CD14-positive monocyte (primary cell): ENCODE measurements at regions not wholly inside any gene's neighbourhood (a gene's known extent, or its start where the extent isn't known, plus 50 kb on each side); places are given as distances from the start of the nearest gene placed in this dataset.

Source experiments
- DNase-seq, 3 donors: peaks; one replicate each; pipeline ENCODE4 v3.0.0-alpha.2; 2011 to 2022
- H2AFZ ChIP-seq: 2 replicates; pipeline ENCODE4 v1.6.0; 2012; ENCODE audit warnings: mild to moderate bottlenecking, low read depth, low read length, inconsistent platforms; ENCODE audit not compliant: insufficient read depth, poor library complexity, severe bottlenecking
- H3K27ac ChIP-seq, 2 donors: 1 replicate in 1 of 2; 2 replicates in 1 of 2; pipeline ENCODE4 v1.5.1; 2012 to 2013; ENCODE audit warnings: low read length in 2 of 2, control low read depth in 1 of 2, inconsistent platforms in 1 of 2, low read depth in 1 of 2, mild to moderate bottlenecking in 1 of 2
- H3K27me3 ChIP-seq, 2 donors: one replicate each; pipeline versions ENCODE4 v1.6.0 to v1.6.1; 2011 to 2013; ENCODE audit warnings: low read length in 2 of 2; ENCODE audit not compliant: control insufficient read depth in 2 of 2, insufficient read depth in 2 of 2
- H3K36me3 ChIP-seq, 2 donors: replicated peaks in 1 of 2; 1 replicate in 1 of 2; 2 replicates in 1 of 2; pipeline versions ENCODE4 v1.5.1 to v1.6.1; 2012 to 2013; ENCODE audit warnings: low read length in 2 of 2, control low read depth in 1 of 2, inconsistent platforms in 1 of 2, mild to moderate bottlenecking in 1 of 2; ENCODE audit not compliant: insufficient read depth in 2 of 2, control insufficient read depth in 1 of 2
- H3K4me1 ChIP-seq, 2 donors: 1 replicate in 1 of 2; 2 replicates in 1 of 2; pipeline versions ENCODE4 v1.5.1 to v1.6.1; 2012 to 2013; ENCODE audit warnings: low read length in 2 of 2, control low read depth in 1 of 2, inconsistent platforms in 1 of 2, mild to moderate bottlenecking in 1 of 2, moderate library complexity in 1 of 2; ENCODE audit not compliant: insufficient read depth in 2 of 2, control insufficient read depth in 1 of 2
- H3K4me2 ChIP-seq: replicated peaks from 2 replicates; pipeline ENCODE3; 2012; ENCODE audit warnings: low read length, moderate library complexity, mild to moderate bottlenecking; ENCODE audit not compliant: poor library complexity, severe bottlenecking; ENCODE audit errors: extremely low read depth
- H3K4me3 ChIP-seq, 3 experiments: fragments of 200-600 bp in 1 of 3; sonication (generic) in 1 of 3; replicated peaks in 1 of 3; 1 replicate in 2 of 3; 2 replicates in 1 of 3; pipeline ENCODE4 v1.5.1; 2011 to 2013; ENCODE audit warnings: low read length in 3 of 3, mild to moderate bottlenecking in 3 of 3, control low read depth in 2 of 3, low read depth in 2 of 3, inconsistent platforms in 1 of 3, moderate library complexity in 1 of 3
- H3K79me2 ChIP-seq: 2 replicates; pipeline ENCODE4 v1.6.0; 2012; ENCODE audit warnings: mild to moderate bottlenecking, control low read depth, inconsistent platforms, low read length, moderate library complexity; ENCODE audit not compliant: insufficient read depth
- H3K9ac ChIP-seq: 2 replicates; pipeline ENCODE4 v1.6.0; 2017; ENCODE audit warnings: low read length, mild to moderate bottlenecking; ENCODE audit not compliant: insufficient read depth, poor library complexity, severe bottlenecking
- H3K9me3 ChIP-seq, 2 donors: replicated peaks in 1 of 2; 1 replicate in 1 of 2; 2 replicates in 1 of 2; pipeline versions ENCODE4 v1.5.1 to v1.6.1; 2012 to 2013; ENCODE audit warnings: low read length in 2 of 2, control low read depth in 1 of 2; ENCODE audit not compliant: control insufficient read depth in 1 of 2, insufficient read depth in 1 of 2
- H4K20me1 ChIP-seq: 2 replicates; pipeline ENCODE4 v1.6.0; 2012; ENCODE audit warnings: mild to moderate bottlenecking, low read length, control low read depth, moderate library complexity; ENCODE audit not compliant: insufficient read depth
- H3K27ac Mint-ChIP-seq, 7 donors: one replicate each; pipeline ENCODE4 v1.8.0; 2020; ENCODE audit warnings: mild to moderate bottlenecking in 7 of 7, mixed read lengths in 7 of 7, moderate library complexity in 6 of 7, inconsistent platforms in 2 of 7
- H3K27me3 Mint-ChIP-seq, 3 donors: one replicate each; pipeline ENCODE4 v1.8.0; 2021 to 2022; ENCODE audit warnings: low read depth in 3 of 3, mild to moderate bottlenecking in 3 of 3, mixed read lengths in 3 of 3, moderate library complexity in 3 of 3, inconsistent platforms in 1 of 3
- H3K36me3 Mint-ChIP-seq, 2 donors: one replicate each; pipeline ENCODE4 v1.8.0; 2020; ENCODE audit warnings: mixed read lengths in 2 of 2, inconsistent platforms in 1 of 2, mild to moderate bottlenecking in 1 of 2
- H3K4me1 Mint-ChIP-seq: one replicate; pipeline ENCODE4 v1.8.0; 2020; ENCODE audit warnings: mild to moderate bottlenecking, mixed read lengths
- H3K4me3 Mint-ChIP-seq, 2 donors: one replicate each; pipeline ENCODE4 v1.8.0; 2020; ENCODE audit warnings: mild to moderate bottlenecking in 2 of 2, mixed read lengths in 2 of 2, moderate library complexity in 1 of 2
- H3K9me3 Mint-ChIP-seq, 7 donors: one replicate each; pipeline ENCODE4 v1.8.0; 2020 to 2022; ENCODE audit warnings: mixed read lengths in 7 of 7, mild to moderate bottlenecking in 6 of 7, moderate library complexity in 6 of 7, inconsistent platforms in 2 of 7
- CTCF ChIP-seq: fragments of 200-600 bp; IDR thresholded peaks from one replicate; pipeline ENCODE4 v1.8.0; 2022; ENCODE audit warnings: antibody characterized with exemption, mild to moderate bottlenecking
- WGBS: methylation state at CpG from one replicate; pipeline ENCODE4 v1.1.5; 2013; ENCODE audit warnings: missing lambda C conversion rate; ENCODE audit not compliant: insufficient coverage; 5-methylcytosine and 5-hydroxymethylcytosine counted together
- intact Hi-C, 2 donors: fragments of 100-400 bp; cut with micrococcal nuclease; formaldehyde crosslinking; loops; one replicate each; pipeline versions ENCODE4 v1.15.0 to v1.15.1; 2023

GRCh38 chr7:79713276-79713675 is 259.8 kb upstream of the MAGI2 start:
- no CpG with 5 or more reads among the region's 1 CpG for WGBS

GRCh38 chr7:79711660-79712059 is 258.2 kb upstream of the MAGI2 start:
- Histone ChIP-seq H2AFZ (no peak overlapping the region), H3K36me3 (no peaks in the 10 kb centered on the region), H3K4me1 (no peaks in the 10 kb centered on the region), H3K79me2 (no peaks in the 10 kb centered on the region), H3K4me2 (no peak overlapping the region), H3K27me3 (no peaks in the 10 kb centered on the region), H4K20me1 (no peaks in the 10 kb centered on the region), H3K9me3 (no peaks in the 10 kb centered on the region), H3K9ac (no peak overlapping the region), H3K27ac (no peak overlapping the region), H3K4me3 (no peak overlapping the region)
- WGBS: no CpG with 5 or more reads among the region's 4 CpGs
- TF ChIP-seq CTCF: no peak
- H3K9me3 Mint-ChIP-seq: peaks cover 0 to 3% (median 0%) of the 10 kb centered on the region in 7 donors
- H3K27ac Mint-ChIP-seq: no peak overlapping the region
- no peaks in the 10 kb centered on the region for H3K4me1 Mint-ChIP-seq
- H3K4me3 Mint-ChIP-seq: no peak overlapping the region
- intact Hi-C loops: loop anchor here in 1 of 2 donors (10.0 kb wide), 1 partner anchor 57 kb away; no protein-coding TSS in a partner anchor
- DNase-seq: no peak
- H3K27me3 Mint-ChIP-seq: no peaks in the 10 kb centered on the region
- no peaks in the 10 kb centered on the region for H3K36me3 Mint-ChIP-seq

More at GRCh38 chr7:79713276-79713675, 259.8 kb upstream of the MAGI2 start:
- Histone ChIP-seq H4K20me1 (no peaks in the 10 kb centered on the region), H3K36me3 (no peaks in the 10 kb centered on the region), H3K4me1 (no peaks in the 10 kb centered on the region), H3K27ac (no peak overlapping the region), H3K4me3 (no peak overlapping the region), H3K27me3 (no peaks in the 10 kb centered on the region), H3K9ac (no peak overlapping the region), H2AFZ (no peak overlapping the region), H3K9me3 (no peaks in the 10 kb centered on the region), H3K4me2 (no peak overlapping the region), H3K79me2 (no peaks in the 10 kb centered on the region)
- no peaks in the 10 kb centered on the region for H3K27me3 Mint-ChIP-seq
- peaks cover 0 to 2% (median 0%) of the 10 kb centered on the region in 7 donors for H3K9me3 Mint-ChIP-seq
- H3K4me3 Mint-ChIP-seq: no peak overlapping the region
- intact Hi-C loops: loop anchor here in 1 of 2 donors (10.0 kb wide), 1 partner anchor 58 kb away; no protein-coding TSS in a partner anchor
- TF ChIP-seq CTCF: no peak
- no peak overlapping the region for H3K27ac Mint-ChIP-seq
- no peaks in the 10 kb centered on the region for H3K36me3 Mint-ChIP-seq
- DNase-seq: no peak
- H3K4me1 Mint-ChIP-seq: no peaks in the 10 kb centered on the region
